SJSA1 (cell line): ENCODE measurements at regions not wholly inside any gene's neighbourhood (a gene's known extent, or its start where the extent isn't known, plus 50 kb on each side); places are given as distances from the start of the nearest gene placed in this dataset.

Experiments used
- DNase-seq, 2 experiments: peaks; one replicate each; pipeline ENCODE4 v3.0.0-alpha.2; 2015 to 2020; ENCODE audit warnings: low spot score in 2 of 2, low read depth in 1 of 2
- H3K27ac ChIP-seq: fragments of 250-450 bp; sonication (Bioruptor Pico); 2 replicates; pipeline ENCODE4 v1.5.1; 2020; ENCODE audit warnings: mild to moderate bottlenecking, moderate library complexity
- H3K27me3 ChIP-seq: fragments of 250-450 bp; sonication (Bioruptor Pico); replicated peaks from 2 replicates; pipeline ENCODE4 v1.5.1; 2020; ENCODE audit warnings: mild to moderate bottlenecking, moderate library complexity
- H3K36me3 ChIP-seq: fragments of 250-450 bp; sonication (Bioruptor Pico); 2 replicates; pipeline ENCODE4 v1.5.1; 2020; ENCODE audit warnings: mild to moderate bottlenecking
- H3K4me1 ChIP-seq: fragments of 250-450 bp; sonication (Bioruptor Pico); replicated peaks from 2 replicates; pipeline ENCODE4 v1.6.1; 2021; ENCODE audit warnings: mild to moderate bottlenecking
- H3K4me3 ChIP-seq: fragments of 250-450 bp; sonication (Bioruptor Pico); 2 replicates; pipeline ENCODE4 v1.5.1; 2020; ENCODE audit warnings: mild to moderate bottlenecking
- H3K9me3 ChIP-seq: fragments of 250-450 bp; sonication (Bioruptor Pico); replicated peaks from 2 replicates; pipeline ENCODE4 v1.5.1; 2020; ENCODE audit warnings: mild to moderate bottlenecking

DNA sequence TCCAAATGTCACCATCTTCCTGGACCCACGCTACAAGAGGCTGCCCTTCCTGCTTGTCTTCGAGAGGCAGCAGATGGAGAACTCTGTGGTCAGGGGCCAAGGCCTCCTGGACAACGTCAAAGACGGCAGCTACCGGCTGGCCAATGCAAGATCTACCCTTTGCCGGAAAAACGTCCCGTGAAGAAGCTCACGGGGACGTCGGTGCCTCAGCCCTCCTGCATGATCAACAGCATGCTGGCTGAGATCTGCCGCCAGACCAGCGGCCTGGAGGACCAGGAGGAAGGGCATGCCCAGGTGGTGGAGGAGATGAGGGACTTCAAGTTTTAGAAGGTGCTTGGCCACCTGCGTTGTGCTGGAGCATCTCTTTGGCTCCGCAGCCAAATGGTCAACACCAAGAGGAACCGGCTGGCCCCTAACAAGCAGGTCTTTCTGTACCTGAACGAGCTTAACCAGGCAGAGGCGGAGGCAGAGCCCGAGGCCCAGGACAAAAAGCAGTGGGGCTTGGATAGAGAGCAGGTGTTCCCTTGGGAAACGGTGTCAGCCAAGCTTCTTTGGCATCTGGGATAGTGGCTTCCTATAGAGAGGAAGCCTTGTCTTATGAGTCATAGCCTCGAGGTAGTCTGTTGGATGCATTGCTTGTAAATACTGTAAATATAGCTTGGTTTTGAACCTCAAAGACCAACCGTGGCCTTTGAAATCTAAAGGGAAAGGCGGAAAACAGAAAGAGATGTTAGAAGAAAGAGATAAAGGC, 94.8 kb upstream of the ELOVL6 start:
- H3K4me3 ChIP-seq = no peak overlapping the region
- no peak for DNase-seq
- peaks cover 9% of the 10 kb centered on the region for H3K4me1 ChIP-seq
- no peak overlapping the region for H3K27ac ChIP-seq
- no peaks in the 10 kb centered on the region for H3K9me3 ChIP-seq
- H3K27me3 ChIP-seq = no peaks in the 10 kb centered on the region
- H3K36me3 ChIP-seq = no peaks in the 10 kb centered on the region

DNA sequence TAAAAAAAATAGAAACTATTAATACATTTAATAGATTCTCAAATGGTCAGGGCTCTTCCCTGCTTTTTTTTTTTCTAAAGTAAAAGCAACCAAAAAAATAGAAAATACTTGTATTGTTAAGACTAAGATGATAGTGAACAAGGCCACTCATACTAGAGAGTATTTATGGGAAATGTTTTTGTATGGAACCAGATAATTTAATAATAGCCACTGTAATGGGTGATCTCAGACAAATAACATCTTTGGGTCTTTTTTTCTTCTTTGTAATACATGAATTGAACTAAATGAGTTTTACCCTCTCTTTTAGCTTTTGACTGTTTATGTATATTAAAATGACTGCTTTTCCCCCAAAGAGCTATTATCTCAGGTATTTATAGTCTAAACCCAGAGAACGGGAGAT, 92.1 kb upstream of the ELOVL6 start:
- DNase-seq = no peak
- no peak overlapping the region for H3K27ac ChIP-seq

DNA sequence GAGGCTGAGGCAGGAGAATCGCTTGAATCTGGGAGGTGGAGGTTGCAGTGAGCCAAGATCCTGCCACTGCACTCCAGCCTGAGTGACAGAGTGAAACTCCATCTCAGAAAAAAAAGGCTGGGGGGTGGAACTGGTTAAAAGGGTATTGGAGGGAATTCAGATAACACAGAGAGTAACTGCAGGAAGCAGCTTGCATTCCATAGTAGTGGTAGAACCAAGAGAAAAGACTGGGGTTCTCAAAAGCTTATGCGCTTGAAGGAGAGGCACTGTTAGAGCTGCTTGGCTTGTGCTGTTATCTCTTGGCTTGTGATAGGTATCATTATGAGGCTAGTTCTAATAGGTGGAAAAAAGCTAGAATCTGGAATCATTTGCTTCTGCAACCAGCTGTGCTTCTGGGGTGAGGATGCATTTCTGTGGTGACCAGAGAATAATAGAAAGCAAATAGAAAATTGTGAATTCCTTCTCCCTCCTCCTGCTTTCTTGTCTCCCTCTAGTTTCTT, 91.2 kb upstream of the ELOVL6 start:
- no peak for DNase-seq
- H3K36me3 ChIP-seq = no peaks in the 10 kb centered on the region
- H3K27ac ChIP-seq = no peak overlapping the region
- H3K9me3 ChIP-seq = no peaks in the 10 kb centered on the region
- H3K4me3 ChIP-seq = no peak overlapping the region
- H3K4me1 ChIP-seq = peaks cover 19% of the 10 kb centered on the region
- H3K27me3 ChIP-seq = no peaks in the 10 kb centered on the region

More for the DNA sequence above, 92.1 kb upstream of the ELOVL6 start:
- peaks cover 19% of the 10 kb centered on the region for H3K4me1 ChIP-seq
- H3K27me3 ChIP-seq = no peaks in the 10 kb centered on the region
- no peaks in the 10 kb centered on the region for H3K9me3 ChIP-seq
- no peaks in the 10 kb centered on the region for H3K36me3 ChIP-seq
- no peak overlapping the region for H3K4me3 ChIP-seq

DNA sequence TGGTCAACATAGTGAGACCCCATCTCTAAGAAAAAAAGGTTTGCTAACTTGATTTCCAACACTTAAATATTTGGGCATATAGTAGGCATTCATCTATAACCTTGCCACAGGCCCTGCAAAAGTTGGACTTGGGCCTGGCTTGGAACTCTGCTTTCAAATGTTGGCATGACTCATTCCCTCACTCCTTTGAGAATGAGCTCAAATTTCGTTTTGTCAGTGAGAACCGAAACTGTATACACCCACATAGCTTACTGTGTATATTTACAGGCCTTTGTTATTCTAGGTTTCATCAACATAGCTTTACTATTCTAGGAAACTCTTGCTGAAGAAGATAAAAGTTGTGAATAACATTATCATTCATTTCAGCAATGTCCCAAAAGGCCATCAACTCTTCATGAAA, 88.7 kb upstream of the ELOVL6 start:
- peak in 1 of 2 experiments; percentile 58 for DNase-seq
- Histone ChIP-seq H3K4me3 (no peak overlapping the region), H3K36me3 (no peaks in the 10 kb centered on the region), H3K27ac (no peak overlapping the region), H3K4me1 (peaks cover 10% of the 10 kb centered on the region), H3K9me3 (no peaks in the 10 kb centered on the region), H3K27me3 (no peaks in the 10 kb centered on the region)

DNA sequence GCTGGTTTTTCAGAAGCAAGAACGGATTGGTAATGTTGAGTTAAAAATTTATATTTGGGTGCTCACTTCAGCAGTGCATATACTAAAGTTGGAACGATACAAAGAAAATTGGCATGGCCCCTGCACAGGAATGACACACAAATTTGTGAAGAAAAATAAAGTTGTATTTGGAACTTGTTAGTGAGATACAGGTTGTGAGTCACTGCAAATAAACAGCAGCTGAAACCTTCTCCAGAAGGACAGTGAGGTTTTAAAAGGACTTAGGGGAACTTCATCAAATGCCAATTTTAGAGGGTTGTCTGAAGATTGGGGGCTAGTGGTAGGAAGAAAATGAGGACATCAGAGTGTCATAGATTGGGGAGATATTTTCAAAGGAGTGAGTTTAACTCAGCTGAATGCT, 79.7 kb upstream of the ELOVL6 start:
- H3K27me3 ChIP-seq = no peaks in the 10 kb centered on the region
- peaks cover 12% of the 10 kb centered on the region for H3K4me1 ChIP-seq
- no peaks in the 10 kb centered on the region for H3K36me3 ChIP-seq
- no peak for DNase-seq
- H3K4me3 ChIP-seq = no peak overlapping the region
- no peak overlapping the region for H3K27ac ChIP-seq
- no peaks in the 10 kb centered on the region for H3K9me3 ChIP-seq

DNA sequence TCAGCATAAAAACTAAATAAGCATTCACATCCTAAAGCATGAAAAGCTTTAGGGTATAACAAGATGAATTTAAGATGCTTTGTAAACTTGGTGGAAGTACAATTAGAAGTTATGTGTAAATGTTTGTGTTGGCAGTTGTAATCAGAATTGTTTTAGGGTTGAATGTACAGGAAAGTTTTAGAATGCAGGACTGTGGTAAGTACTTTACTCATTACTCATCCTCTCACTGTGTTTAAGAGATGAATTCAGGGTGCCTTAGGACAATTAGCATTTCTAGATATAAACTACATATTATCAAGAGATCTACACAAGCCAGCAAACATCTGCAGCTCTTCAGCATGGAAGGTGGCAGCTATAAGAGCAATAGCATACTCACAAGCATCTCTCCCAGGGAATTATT, 77.5 kb upstream of the ELOVL6 start:
- no peak overlapping the region for H3K4me3 ChIP-seq
- H3K9me3 ChIP-seq = no peaks in the 10 kb centered on the region
- peak in 1 of 2 experiments; percentile 30 for DNase-seq
- H3K4me1 ChIP-seq = peaks cover 12% of the 10 kb centered on the region
- H3K27ac ChIP-seq = no peak overlapping the region
- no peaks in the 10 kb centered on the region for H3K27me3 ChIP-seq
- no peaks in the 10 kb centered on the region for H3K36me3 ChIP-seq

DNA sequence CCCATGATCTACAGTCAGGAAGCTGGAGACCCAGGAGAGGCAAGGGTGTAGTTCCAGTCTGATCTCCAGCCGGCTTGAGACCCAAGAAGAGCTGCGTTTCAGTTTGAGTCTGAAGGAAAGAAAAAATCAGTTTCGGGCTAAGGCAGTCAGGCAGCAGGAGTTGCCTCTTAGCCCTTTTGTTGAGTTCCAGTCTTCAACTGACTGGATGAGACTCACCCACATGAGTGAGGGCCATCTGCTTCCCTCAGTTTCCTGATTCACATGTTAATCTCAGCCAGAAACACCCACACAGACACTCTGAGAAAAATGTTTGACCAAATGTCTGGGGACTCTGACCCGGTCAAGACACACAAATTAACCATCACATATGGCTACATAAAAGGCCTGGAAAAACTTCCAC, 73.6 kb upstream of the ELOVL6 start:
- DNase-seq = no peak

DNA sequence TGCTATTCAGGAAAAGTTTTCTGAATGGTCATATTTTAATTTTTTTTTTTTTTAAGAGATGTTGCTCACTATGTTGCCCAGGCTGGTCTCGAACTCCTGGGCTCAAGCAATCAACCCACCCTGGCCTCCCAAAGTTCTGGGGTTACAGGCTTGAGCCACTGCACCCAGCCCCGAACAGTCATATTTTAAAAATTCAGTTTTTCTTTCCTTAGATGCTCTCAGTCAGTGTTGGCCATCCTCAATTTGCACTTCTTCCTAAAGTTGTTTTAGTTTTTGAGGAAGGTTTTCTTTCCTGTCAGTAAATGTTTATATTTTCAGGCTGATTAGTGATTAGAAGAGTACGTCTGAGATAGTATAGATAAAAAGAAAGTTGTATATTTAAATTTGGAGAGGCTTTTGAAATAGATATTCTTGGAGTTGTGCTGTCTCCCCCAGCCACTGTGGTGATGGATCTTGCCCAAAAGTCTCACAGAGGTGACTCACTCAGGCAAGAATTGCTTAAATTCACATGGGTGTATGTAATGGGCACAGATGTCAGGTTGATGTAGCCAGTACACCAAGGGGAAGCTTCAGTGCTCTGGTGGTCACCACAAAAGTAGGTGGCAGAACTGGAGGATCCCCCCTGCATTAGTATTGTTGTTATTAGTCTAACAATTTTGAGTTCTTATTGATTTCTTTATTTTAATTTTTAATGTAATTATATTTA, 72.2 kb upstream of the ELOVL6 start:
- peaks cover 3% of the 10 kb centered on the region for H3K4me1 ChIP-seq
- no peaks in the 10 kb centered on the region for H3K9me3 ChIP-seq
- H3K4me3 ChIP-seq = no peak overlapping the region
- no peak overlapping the region for H3K27ac ChIP-seq
- H3K36me3 ChIP-seq = no peaks in the 10 kb centered on the region
- H3K27me3 ChIP-seq = no peaks in the 10 kb centered on the region
- DNase-seq = no peak

More for the DNA sequence above, 73.6 kb upstream of the ELOVL6 start:
- Histone ChIP-seq H3K9me3 (no peaks in the 10 kb centered on the region), H3K4me3 (no peak overlapping the region), H3K36me3 (no peaks in the 10 kb centered on the region), H3K4me1 (peaks cover 12% of the 10 kb centered on the region), H3K27me3 (no peaks in the 10 kb centered on the region), H3K27ac (no peak overlapping the region)

DNA sequence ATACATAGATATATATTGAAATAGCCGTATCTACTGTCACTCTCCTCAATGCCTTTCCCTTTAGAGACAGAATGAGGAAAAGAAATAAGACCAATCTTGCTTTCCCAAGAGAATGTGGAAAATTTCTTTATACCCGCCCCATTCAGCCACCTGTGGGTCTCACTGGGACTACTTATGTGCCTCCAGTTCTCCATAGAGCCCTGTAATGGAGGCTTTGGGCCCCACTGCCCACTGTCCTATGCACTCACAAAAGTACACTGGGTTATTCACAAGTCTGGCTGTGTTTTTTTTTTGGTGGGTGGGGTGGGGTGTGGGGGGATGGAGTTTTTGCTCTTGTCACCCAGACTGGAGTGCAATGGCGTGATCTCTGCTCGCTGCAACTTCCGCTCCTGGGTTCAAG, 70.4 kb upstream of the ELOVL6 start:
- no peaks in the 10 kb centered on the region for H3K4me1 ChIP-seq
- DNase-seq = no peak
- no peaks in the 10 kb centered on the region for H3K9me3 ChIP-seq
- H3K36me3 ChIP-seq = no peaks in the 10 kb centered on the region
- H3K27ac ChIP-seq = no peak overlapping the region
- H3K27me3 ChIP-seq = no peaks in the 10 kb centered on the region
- no peak overlapping the region for H3K4me3 ChIP-seq

DNA sequence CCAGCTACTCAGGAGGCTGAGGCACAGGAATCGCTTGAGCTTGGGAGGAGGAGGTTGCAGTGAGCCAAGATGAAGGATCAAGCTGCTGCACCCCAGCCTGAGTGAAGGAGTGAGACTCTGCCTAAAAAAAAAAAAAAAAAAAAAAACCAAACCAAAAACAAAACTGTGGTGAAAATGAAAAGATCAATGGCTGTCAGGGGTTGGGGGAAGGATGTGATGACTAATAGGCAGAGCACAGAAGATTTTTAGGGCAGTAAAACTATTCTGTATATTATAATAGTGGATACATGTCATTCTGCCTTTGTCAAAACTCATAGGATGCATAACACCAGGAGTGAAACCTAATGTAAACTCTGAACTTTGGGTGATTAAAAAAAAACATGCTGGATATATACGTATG, 69.9 kb upstream of the ELOVL6 start:
- Histone ChIP-seq H3K4me1 (no peaks in the 10 kb centered on the region), H3K9me3 (no peaks in the 10 kb centered on the region), H3K4me3 (no peak overlapping the region), H3K27me3 (no peaks in the 10 kb centered on the region), H3K27ac (no peak overlapping the region), H3K36me3 (no peaks in the 10 kb centered on the region)
- no peak for DNase-seq

DNA sequence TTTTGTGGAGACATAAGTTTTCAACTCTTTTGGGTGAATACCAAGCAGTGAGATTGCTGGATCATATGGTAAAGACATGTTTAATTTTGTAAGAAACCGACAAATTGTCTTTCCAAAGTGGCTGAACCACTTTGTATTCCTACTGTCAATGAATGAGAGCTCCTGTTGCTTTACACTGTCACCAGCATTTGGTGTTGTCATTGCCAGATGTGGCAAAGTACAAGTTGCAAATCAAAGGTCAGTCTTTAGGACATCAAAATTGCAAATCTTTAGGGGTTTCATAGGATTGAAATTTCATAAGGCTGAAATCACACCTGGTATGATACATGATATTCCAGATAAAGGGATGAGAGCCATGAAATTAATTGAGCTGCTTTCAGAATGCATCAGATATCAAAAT, 67.7 kb upstream of the ELOVL6 start:
- no peak overlapping the region for H3K4me3 ChIP-seq
- no peaks in the 10 kb centered on the region for H3K27me3 ChIP-seq
- no peak for DNase-seq
- H3K27ac ChIP-seq = no peak overlapping the region
- H3K36me3 ChIP-seq = no peaks in the 10 kb centered on the region
- no peaks in the 10 kb centered on the region for H3K4me1 ChIP-seq
- no peaks in the 10 kb centered on the region for H3K9me3 ChIP-seq

DNA sequence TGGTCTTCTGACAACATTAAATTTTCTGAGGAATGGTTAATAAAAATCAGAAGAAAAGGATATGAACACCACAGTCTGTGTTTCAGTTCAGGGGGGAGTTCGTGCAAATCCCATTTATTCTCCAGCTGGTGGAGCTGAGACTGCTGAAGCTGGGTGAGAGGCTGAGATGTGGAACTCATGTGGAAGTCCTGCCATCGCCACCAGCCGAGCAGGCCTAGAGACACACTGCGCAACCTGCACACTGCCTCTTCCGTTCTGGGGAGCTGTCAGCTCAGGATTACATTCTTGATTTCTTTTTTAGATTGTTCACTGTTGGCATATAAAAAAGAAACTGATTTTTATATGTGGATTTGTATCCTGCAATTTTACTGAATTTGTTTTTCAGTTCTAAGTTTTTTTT, 66.6 kb upstream of the ELOVL6 start:
- Histone ChIP-seq H3K27ac (no peak overlapping the region), H3K27me3 (no peaks in the 10 kb centered on the region), H3K36me3 (no peaks in the 10 kb centered on the region), H3K4me3 (no peak overlapping the region), H3K4me1 (no peaks in the 10 kb centered on the region), H3K9me3 (no peaks in the 10 kb centered on the region)
- DNase-seq = no peak

DNA sequence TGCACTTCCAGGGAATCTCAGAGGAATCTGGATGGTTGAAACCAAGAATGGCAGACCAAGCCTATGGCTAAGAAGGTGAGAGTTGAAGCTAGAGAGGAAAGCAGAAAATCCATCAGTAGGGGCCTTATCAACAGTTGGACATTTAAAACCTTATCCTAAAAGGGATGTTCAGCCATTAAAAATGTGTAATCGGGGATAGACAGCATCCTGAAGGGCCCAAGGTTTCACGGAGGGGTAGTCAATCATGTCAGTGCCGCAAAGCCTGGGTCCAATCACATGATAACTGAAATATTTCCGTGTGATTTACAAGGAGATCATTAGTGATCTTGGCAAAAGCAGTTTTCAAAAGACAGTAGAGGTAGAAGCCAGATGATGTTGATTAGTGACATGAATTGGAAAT, 61.9 kb upstream of the ELOVL6 start:
- H3K36me3 ChIP-seq = no peaks in the 10 kb centered on the region
- H3K27me3 ChIP-seq = no peaks in the 10 kb centered on the region
- no peak overlapping the region for H3K4me3 ChIP-seq
- DNase-seq = no peak
- H3K9me3 ChIP-seq = no peaks in the 10 kb centered on the region
- H3K27ac ChIP-seq = no peak overlapping the region
- no peaks in the 10 kb centered on the region for H3K4me1 ChIP-seq

DNA sequence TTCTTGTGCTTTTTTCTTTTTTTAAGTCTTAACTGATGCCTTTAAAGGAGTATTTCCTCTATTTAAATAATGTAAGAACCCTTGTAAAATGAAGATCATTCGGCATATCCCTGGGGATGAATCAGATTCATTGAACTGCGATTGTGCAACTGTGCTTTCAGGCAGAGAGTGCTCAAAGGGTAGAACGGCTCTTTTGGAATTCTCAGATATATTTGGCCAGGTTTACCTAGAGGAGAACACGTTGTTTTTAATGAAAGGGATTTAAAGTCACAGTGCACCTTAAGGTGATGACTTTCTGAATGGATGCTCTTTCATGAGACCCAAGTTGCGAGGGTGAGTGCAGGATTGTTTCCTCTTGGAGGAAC, 51.6 kb upstream of the ELOVL6 start:
- no peak overlapping the region for H3K27ac ChIP-seq
- no peaks in the 10 kb centered on the region for H3K4me1 ChIP-seq
- H3K36me3 ChIP-seq = no peaks in the 10 kb centered on the region
- no peaks in the 10 kb centered on the region for H3K9me3 ChIP-seq
- H3K4me3 ChIP-seq = no peak overlapping the region
- DNase-seq = no peak
- H3K27me3 ChIP-seq = no peaks in the 10 kb centered on the region; the same call in none of the 2 replicates
